GM21619 (cell line): ENCODE measurements at regions not wholly inside any gene's neighbourhood (a gene's known extent, or its start where the extent isn't known, plus 50 kb on each side); places are given as distances from the start of the nearest gene placed in this dataset.
"Not testable (repeated sequence)": the region's sequence is repeated elsewhere in the genome, so short reads cannot be mapped to it uniquely, and the experiment has no call there.

Source experiments
- ATAC-seq: cut with Tn5 transposase; IDR thresholded peaks from one replicate; pipeline ENCODE4 v1.9.1; 2021; ENCODE audit not compliant: unreplicated experiment

DNA sequence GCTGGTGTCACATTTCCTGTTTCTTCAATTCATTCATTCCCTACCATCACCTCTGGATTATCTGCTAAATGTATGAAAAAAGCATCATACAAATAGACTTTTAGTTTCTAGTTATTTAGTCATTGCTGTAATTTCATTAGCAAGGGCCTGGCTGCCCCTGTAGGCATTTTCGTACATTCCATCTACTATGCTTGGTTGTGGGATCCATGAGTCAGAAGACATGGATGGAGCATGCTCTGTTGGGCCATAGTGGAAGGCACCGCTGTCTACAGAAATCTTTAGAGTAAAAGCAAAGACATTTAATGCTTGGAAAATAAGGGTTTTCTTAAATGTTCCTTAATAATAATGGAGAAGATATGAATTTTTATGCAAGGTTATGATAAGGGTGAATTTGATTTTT lies 324.8 kb upstream of the MEIS1 start:
- ATAC-seq = no peak

DNA sequence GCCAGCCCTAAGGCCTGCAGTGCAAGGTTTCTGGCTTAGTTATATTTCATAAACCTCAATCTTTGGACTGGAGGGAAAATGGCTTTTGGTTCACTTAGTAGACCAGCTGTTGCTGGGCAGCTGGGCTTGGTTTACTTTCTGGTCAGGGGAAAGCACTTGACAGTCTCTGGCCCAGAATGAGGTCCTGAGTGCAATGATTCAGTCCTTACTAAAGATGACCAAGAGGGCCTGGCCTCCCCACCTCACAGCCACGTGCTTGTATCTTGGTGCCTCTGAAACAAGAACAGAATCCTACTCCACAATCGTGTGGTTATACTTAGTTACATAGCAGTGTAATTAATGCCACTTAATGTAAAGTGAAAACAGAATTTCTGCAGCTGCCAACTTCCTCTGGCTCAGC lies 325.5 kb upstream of the MEIS1 start:
- no peak for ATAC-seq

DNA sequence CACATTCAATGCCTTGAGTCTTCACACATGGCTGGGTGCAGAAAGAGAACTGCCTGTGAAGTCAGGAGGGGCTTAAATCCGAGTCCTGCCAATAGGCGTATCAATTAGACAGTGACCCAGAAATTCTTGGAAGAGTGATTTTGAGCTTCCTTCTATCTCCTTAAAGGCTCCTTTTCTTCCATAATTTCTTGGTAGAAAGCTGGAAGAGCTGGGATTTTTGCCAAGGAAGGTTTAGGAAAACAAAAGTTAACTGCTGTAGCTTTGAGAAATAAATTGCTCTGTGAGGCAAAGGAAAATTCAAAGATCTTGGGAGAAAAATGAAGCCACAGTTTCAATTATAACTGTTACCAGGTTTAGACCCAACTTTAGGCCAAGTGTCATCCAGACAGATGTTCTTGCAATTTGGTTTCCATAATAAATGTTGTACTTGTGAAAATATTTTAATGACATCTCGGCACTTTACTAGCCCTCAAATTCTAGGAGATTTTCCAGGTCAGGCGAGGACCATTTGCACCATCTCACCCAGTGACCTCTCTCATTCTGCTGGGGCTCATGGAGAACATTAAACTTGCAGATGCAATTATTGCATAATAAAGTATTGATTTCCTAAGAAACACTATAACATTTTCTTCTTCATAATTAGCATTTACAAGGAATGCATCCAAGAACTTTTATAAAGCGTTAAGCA lies 329.7 kb upstream of the MEIS1 start:
- no peak for ATAC-seq

GRCh38 chr2:66103581-66103980 lies 331.3 kb upstream of the MEIS1 start:
- ATAC-seq = no peak

DNA sequence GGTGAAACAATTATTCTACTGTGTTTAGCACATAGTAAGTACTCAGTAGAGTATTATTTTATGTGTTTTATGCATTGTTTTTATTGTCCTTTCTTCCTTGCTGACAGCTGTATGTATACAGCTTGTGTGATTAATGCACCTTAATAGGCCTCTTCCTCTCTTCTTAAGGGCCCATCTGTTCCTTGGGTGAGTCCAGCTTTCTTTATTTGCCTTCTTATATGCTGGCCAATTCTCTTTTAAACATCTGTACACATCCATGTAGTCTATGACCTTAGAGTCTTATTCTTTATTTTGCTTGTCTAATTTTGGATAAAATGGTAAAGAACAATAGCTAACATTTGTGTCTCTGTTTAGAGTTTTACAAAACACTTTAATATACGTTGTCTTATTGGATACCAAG lies 333.7 kb upstream of the MEIS1 start:
- no peak for ATAC-seq

- ATAC-seq = no peak
These were observed 339.0 kb upstream of the MEIS1 start for GRCh38 chr2:66095820-66096345.

DNA sequence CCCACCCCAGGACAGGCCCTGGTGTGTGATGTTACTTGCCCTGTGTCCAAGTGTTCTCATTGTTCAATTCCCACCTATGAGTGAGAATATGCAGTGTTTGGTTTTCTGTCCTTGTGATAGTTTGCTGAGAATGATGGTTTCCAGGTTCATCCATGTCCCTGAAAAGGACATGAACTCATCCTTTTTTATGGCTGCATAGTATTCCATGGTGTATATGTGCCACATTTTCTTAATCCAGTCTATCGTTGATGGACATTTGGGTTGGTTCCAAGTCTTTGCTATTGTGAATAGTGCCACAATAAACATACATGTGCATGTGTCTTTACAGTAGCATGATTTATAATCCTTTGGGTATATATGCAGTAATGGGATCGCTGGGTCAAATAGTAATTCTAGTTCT lies 340.2 kb upstream of the MEIS1 start:
- ATAC-seq = not testable (repeated sequence)

- ATAC-seq = no peak
These were observed 341.6 kb upstream of the MEIS1 start for GRCh38 chr2:66093371-66093770.

DNA sequence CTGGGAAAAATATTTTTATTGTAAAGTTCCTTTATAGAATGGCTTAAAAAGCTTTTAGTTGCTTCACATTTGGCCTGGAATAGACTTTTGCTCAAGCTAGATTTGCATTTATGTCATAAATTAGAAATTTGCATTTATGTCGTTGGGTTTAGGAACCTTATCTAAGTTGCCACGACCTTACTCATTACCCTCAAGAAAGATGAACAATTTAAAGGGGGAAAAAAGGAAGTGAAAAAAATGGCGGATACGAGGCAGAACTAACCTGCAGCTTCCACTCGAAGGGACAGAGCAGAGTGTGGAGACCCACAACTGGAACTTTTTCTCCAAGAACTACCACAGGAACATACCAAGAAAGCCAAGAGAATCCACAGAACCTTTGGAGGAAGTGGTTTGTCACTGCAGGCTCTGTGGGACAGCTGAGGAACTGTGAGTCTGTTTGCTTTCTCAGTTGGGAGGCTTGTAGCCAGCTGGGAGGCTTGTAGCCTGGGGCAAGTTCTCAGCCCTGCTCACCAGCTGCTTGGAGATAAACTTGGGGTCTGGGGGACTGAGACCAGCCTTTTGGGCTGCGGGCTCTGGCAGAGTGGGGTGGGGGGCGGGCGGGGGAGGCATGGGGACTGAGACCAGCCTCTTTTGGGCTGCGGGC lies 349.9 kb upstream of the MEIS1 start:
- no peak for ATAC-seq

- no peak for ATAC-seq
These were observed 352.3 kb upstream of the MEIS1 start for GRCh38 chr2:66082581-66082980.

GRCh38 chr2:66080127-66080526 lies 354.8 kb upstream of the MEIS1 start:
- no peak for ATAC-seq

- ATAC-seq = no peak
These were observed 361.8 kb upstream of the MEIS1 start for GRCh38 chr2:66073172-66073571.

- no peak for ATAC-seq
These were observed 364.0 kb upstream of the MEIS1 start for GRCh38 chr2:66070721-66071602.

GRCh38 chr2:66069937-66070720 lies 364.8 kb upstream of the MEIS1 start:
- ATAC-seq = no peak

DNA sequence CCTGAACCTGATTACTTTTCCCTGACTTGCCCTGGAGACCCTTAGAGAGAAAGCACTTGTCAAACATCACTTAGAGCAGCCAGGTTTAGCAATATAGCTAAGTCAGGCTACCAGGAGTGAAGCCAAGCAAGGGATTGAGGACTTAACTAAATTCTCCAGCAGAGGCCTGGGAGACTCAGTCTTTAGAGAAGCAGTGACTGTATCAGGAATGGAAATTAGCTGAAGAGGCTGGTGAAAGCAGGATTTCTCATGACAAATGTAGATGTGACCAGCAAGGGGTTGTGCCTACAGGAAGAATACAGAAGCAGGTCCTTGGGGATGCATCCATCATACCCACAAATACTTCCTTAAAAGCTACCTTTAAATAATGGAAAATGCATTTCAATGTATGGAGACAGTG lies 368.9 kb upstream of the MEIS1 start:
- ATAC-seq = no peak

DNA sequence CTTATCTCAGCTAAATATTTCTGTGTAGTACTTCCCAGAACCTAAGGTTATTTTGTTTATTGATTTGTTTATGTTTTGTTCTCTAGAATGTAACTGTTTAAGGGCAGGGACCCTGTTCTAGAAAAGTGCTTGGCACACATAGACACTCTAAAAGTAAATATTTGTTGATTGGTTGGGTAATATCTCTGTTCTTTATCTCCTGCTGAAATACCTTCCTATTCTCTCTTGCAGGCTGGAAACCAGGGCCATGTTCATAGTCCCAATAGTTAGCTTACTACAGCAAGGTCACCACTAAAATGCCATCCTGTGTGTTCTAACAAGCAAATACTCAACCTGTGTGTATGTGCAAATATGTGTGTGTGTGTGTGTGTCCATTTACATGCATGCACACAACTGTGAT lies 375.6 kb upstream of the MEIS1 start:
- no peak for ATAC-seq

GRCh38 chr2:66058675-66059074 lies 376.2 kb upstream of the MEIS1 start:
- no peak for ATAC-seq

- ATAC-seq = no peak
These were observed 377.1 kb upstream of the MEIS1 start for GRCh38 chr2:66057844-66058243.

- no peak for ATAC-seq
These were observed 384.5 kb upstream of the MEIS1 start for GRCh38 chr2:66050392-66050791.

DNA sequence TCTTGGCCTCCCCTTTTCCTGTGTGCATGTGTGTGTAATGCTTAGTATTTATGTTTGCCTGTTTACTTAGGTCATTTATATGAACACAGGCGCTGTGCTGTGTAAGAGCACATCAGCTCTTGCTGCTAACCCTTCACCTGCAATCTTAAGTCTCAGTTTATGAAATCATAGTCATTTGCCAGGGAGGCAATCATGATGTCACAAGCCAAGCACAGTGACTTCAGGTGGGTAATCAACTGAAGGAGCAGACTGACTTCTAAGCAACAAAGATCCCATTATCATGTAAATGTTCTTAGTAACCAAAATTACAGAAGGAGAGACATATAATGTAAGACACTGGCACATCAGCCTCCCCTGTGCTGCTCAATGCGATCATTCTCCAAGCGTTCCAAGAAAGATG lies 386.3 kb upstream of the MEIS1 start:
- ATAC-seq = no peak
